DMS 273 (cell line): ENCODE measurements at regions not wholly inside any gene's neighbourhood (a gene's known extent, or its start where the extent isn't known, plus 50 kb on each side); places are given as distances from the start of the nearest gene placed in this dataset.
A peak's percentile ranks its signal among the peaks of the same experiment; 100 is the strongest.

Experiments
- DNase-seq: peaks from one replicate; lab custom pipeline; 2025; ENCODE audit not compliant: unreplicated experiment; lab: John Stamatoyannopoulos, UW

- no peak for DNase-seq
Observed at GRCh38 chr5:124333298-124333979, 413.0 kb downstream of the ZNF608 start.

DNA sequence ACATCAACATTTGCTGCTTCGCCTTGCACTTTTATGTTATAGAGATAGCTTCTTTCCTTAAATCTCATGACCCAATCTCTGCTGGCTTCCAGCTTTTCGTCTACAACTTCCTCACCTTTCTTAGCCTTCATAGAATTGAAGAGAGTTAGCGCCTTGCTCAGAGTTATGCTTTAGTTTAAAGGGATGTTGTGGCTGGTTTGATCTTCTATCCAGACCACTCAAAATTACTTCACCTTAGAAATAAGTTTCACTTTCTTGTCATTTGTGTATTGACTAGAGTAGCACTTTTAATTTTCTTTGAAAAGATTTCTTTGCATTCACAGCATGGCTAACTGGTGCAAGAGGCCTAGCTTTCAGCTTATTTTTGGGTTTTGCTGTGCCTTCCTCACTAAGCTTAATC, 414.2 kb downstream of the ZNF608 start:
- DNase-seq = no peak

DNA sequence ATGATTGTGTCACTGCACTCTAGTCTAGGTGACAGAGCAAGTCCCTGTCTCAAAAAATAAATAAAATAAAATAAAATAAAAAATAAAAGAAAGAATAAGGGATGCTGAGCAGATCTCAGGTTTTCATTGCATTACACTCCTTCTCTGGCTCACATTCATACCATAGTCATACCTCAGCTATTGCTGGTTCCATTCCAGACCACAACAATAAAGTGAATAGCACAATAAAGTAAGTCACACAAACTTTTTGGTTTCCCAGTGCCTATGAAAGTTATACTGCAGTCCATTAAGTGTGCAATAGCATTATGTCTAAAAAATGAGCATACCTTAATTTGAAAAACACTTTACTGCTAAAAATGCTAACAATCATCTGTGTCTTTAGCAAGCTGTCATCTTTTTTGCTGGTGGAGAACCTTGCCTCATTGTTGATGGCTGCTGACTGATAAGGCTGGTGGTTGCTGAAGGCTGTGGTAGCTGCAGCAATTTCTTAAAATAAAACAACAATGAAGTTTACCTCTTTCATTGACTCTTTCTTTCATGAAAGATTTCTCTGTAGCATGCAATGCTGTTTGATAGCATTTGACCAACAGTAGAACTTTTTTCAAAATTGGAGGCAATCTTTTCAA, 415.7 kb downstream of the ZNF608 start:
- DNase-seq = no peak

GRCh38 chr5:124328201-124328600, 418.2 kb downstream of the ZNF608 start:
- DNase-seq = no peak

GRCh38 chr5:124318661-124319060, 427.8 kb downstream of the ZNF608 start:
- no peak for DNase-seq

DNA sequence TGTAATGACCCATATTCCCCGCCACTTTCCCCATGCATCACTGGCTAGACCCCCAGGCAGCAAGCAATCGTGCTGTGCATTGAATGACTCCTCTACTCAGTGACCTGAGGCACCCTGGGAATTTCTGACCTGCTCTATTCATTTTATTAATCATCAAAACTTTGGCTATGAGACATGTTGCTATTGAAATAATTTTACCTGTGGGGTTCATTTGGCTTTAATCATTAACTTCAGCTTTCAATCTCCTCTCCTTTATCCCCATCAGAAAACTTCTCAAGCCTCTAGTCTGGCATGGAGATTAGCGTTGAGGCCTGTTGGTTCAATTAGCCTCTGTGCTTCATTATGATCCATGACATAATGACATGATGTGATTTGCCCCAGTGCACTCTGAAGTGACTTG, 429.0 kb downstream of the ZNF608 start:
- no peak for DNase-seq

DNA sequence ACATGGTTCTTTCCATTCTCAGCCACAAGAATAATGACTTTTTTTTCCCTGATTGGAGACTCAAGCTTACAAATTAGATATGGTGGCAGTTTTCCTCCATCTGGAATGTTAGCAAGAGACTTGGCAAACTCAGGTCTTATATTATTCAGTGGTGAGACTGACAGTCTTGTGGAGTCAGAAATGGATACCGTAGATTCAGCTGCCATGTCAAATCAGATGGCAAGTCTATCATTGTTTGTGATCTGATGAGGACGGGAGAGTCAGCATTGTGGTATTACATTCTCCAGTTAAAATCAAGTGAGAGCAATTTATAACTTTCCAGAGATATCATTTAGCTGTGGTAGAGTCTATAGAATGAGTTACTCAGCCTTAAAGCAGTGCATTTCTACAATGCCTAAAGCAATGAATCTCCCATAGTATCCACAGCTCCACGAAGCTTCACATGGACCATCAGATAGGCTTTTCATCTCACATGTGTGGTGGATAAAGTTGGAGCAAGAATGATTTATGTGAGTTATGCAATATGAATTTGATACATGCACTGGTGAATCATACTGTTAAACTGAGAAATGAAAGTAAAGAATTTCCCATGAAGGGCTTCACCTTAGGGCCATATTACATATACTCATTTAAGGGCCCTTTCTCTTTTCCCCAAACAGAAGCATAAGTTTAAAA, 430.6 kb downstream of the ZNF608 start:
- no peak for DNase-seq

DNA sequence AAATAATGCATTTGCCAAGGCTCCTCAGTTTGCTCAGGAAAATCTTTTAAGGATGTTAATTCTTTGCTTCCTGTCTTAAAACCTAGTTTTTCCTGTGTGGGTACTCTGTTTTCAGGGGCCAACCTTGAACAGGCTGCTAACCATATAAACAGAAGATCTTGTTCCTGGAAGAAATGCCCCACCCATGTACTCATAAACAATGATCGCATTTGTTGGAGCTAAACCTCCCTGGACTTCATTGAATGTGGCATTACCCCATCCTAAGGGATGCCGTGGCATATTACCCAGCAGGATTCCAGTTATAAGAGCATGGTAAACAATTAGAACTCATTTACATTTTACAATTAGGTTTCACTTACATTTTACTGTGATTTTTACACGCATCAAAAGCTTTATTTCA, 436.0 kb downstream of the ZNF608 start:
- DNase-seq = no peak

- no peak for DNase-seq
Observed at GRCh38 chr5:124309241-124309980, 437.0 kb downstream of the ZNF608 start.

GRCh38 chr5:124303366-124303765, 443.1 kb downstream of the ZNF608 start:
- no peak for DNase-seq

DNA sequence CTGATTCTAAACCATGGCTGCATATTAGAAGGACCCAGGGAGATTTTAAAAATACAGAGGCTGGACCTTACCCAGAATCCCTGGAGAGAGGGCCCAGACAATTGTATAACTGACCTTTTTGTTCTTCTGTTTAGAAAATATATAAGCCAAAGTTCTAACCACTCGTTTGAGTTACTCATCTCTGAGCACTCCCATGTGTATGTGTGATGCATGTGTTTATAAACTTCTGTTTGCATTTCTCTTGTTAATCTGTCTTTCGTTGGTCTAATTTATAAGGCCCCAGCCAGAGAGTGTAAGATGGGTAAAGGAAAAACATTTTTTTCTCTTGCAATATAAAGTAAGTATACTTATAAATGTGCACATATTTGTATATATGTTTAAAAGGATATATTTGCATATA, 443.9 kb downstream of the ZNF608 start:
- no peak for DNase-seq

DNA sequence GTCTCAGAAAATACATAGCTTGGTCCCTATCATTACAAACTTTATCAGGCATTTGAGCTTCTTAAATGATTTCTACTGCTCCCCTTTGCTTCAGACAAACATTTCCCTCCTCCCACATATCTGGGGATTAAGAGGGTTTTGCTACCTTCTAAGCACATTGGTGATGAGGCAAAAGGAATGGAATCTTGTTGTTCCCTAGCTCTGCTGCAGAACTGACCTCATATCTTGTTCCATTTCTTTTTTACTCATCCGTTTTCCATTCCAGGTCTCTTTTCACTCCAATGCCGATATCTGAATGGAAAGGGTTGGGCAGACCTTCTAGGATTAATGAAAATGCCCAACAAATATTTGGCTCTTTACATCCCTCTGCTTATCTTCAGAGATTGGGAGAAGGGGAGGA, 444.6 kb downstream of the ZNF608 start:
- DNase-seq = no peak

DNA sequence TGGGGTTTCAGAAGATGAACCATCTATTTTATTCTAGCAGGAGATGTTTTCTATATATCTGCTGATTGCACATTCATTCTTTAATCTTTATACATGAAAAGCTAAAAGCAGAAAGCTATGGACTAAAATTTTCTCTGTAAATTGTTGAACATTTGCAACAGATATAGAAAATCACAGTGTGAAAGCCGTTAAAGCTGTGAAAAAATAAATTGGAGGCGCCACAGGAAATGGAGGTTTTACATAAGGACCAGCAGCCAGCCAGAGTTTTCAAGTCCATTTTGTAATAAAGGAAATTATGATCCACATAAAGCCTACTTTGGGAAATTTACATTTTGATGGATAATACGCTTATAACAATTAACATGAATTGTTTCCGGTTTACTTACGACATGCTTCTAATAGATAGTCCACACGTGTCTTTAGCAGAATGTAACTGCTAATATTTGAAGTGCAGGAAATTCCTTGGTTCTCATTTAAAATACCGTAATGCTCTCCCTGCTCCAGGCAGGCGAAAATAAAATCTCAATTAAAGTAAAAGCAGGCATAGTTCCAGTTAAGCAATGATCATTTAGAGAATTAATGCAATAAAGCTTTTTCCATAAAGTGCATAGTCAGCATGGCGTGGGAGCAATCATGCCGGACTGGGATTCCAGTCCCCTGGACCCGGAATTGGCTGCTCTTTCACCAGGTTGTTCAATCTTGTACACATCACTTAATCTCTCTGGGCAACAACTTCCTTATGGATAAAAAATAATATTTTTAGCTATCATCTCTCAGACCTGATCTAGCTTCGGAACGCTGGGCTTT, 445.4 kb downstream of the ZNF608 start:
- DNase-seq = no peak

- DNase-seq = no peak
Observed at GRCh38 chr5:124297826-124298225, 448.6 kb downstream of the ZNF608 start.

GRCh38 chr5:124292322-124292855, 454.1 kb downstream of the ZNF608 start:
- DNase-seq = no peak

- peak; percentile 76 for DNase-seq
Observed at GRCh38 chr5:124289641-124290311, 456.7 kb downstream of the ZNF608 start.

GRCh38 chr5:124289130-124289529, 457.3 kb downstream of the ZNF608 start:
- DNase-seq = peak; percentile 87

GRCh38 chr5:124287813-124288212, 458.6 kb downstream of the ZNF608 start:
- no peak for DNase-seq

DNA sequence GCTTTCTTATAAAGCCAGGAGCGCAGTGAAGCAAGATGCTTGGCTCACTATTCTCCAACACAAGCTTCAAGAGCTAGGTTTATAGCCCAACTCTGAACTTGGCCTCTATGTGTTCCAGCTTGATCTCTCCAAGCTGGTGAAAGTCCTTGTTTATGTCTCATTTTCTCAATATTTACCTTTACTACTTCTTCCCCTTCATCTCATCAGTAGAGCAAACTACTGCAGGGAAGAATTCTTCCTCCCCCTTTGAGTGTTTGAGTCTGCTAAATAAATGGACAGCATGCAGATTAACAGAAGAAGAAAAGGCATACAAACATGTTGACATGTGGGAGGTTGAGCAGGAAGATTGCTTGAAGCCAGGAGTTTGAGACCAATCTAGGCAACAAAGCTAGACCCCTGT, 460.7 kb downstream of the ZNF608 start:
- no peak for DNase-seq

DNA sequence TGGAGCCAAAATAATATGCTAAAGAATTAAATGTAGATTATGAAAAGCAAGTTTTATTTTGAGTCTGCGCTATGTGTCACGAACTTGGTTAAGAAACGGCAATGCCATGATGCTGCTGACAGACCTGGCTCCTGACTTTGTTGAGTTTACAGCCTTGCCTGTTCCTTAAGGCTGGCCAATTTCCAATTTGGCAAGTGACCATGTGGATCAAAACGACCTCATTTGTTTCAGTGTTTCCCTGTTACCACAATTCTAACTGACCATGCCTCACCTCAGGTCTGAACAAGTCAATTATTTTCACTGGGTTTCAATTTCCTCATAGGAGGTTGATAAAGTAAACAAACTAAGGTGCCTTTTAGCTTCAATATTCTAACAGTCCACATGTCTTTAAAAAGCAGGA, 461.4 kb downstream of the ZNF608 start:
- DNase-seq = peak; percentile 32
